ENCODE measurements at regions not wholly inside any gene's neighbourhood (a gene's known extent, or its start where the extent isn't known, plus 50 kb on each side); places are given as distances from the start of the nearest gene placed in this dataset.

GRCh38 chr11:92784331-92784730, 185.1 kb upstream of the MTNR1B start:
- Histone ChIP-seq H3K27ac (ENCODE audit: low read depth, low read length) (peak overlapping the region; percentile 32), H3K4me1 (ENCODE audit: control insufficient read depth, insufficient read depth, low read length) (peaks cover 14% of the 10 kb centered on the region), H3K27me3 (ENCODE audit: control insufficient read depth, insufficient read depth, low read length) (no peaks in the 10 kb centered on the region), H3K4me3 (ENCODE audit: low read depth, low read length) (no peak overlapping the region), H3K36me3 (ENCODE audit: control insufficient read depth, insufficient read depth, low read length) (no peaks in the 10 kb centered on the region), H3K9ac (ENCODE audit: low read depth, low read length) (no peak overlapping the region), H3K9me3 (ENCODE audit: control insufficient read depth, insufficient read depth, low read length) (no peaks in the 10 kb centered on the region)

- no peak overlapping the region for H3K4me3 ChIP-seq (ENCODE audit: low read depth, low read length)
- H3K36me3 ChIP-seq (ENCODE audit: control insufficient read depth, insufficient read depth, low read length): peaks cover 10% of the 10 kb centered on the region
- H3K9ac ChIP-seq (ENCODE audit: low read depth, low read length): no peak overlapping the region
- H3K27ac ChIP-seq (ENCODE audit: low read depth, low read length): no peak overlapping the region
- no peaks in the 10 kb centered on the region for H3K9me3 ChIP-seq (ENCODE audit: control insufficient read depth, insufficient read depth, low read length)
- peaks cover 15% of the 10 kb centered on the region for H3K4me1 ChIP-seq (ENCODE audit: control insufficient read depth, insufficient read depth, low read length)
- no peaks in the 10 kb centered on the region for H3K27me3 ChIP-seq (ENCODE audit: control insufficient read depth, insufficient read depth, low read length)
Observed at GRCh38 chr11:92787638-92788037, 181.8 kb upstream of the MTNR1B start.

- no peaks in the 10 kb centered on the region for H3K9me3 ChIP-seq (ENCODE audit: control insufficient read depth, insufficient read depth, low read length)
Observed at GRCh38 chr11:92789761-92790160, 179.7 kb upstream of the MTNR1B start.

GRCh38 chr11:92790366-92790765, 179.1 kb upstream of the MTNR1B start:
- peaks cover 10% of the 10 kb centered on the region for H3K36me3 ChIP-seq (ENCODE audit: control insufficient read depth, insufficient read depth, low read length)
- H3K27ac ChIP-seq (ENCODE audit: low read depth, low read length): no peak overlapping the region
- no peak overlapping the region for H3K4me3 ChIP-seq (ENCODE audit: low read depth, low read length)
- no peak overlapping the region for H3K9ac ChIP-seq (ENCODE audit: low read depth, low read length)
- H3K27me3 ChIP-seq (ENCODE audit: control insufficient read depth, insufficient read depth, low read length): no peaks in the 10 kb centered on the region
- no peaks in the 10 kb centered on the region for H3K9me3 ChIP-seq (ENCODE audit: control insufficient read depth, insufficient read depth, low read length)
- peaks cover 35% of the 10 kb centered on the region for H3K4me1 ChIP-seq (ENCODE audit: control insufficient read depth, insufficient read depth, low read length)

More at GRCh38 chr11:92789761-92790160, 179.7 kb upstream of the MTNR1B start:
- no peak overlapping the region for H3K9ac ChIP-seq (ENCODE audit: low read depth, low read length)
- no peak overlapping the region for H3K27ac ChIP-seq (ENCODE audit: low read depth, low read length)
- H3K4me1 ChIP-seq (ENCODE audit: control insufficient read depth, insufficient read depth, low read length): peaks cover 29% of the 10 kb centered on the region
- H3K36me3 ChIP-seq (ENCODE audit: control insufficient read depth, insufficient read depth, low read length): peaks cover 10% of the 10 kb centered on the region
- H3K27me3 ChIP-seq (ENCODE audit: control insufficient read depth, insufficient read depth, low read length): no peaks in the 10 kb centered on the region
- no peak overlapping the region for H3K4me3 ChIP-seq (ENCODE audit: low read depth, low read length)

- Histone ChIP-seq H3K9me3 (ENCODE audit: control insufficient read depth, insufficient read depth, low read length) (no peaks in the 10 kb centered on the region), H3K27me3 (ENCODE audit: control insufficient read depth, insufficient read depth, low read length) (no peaks in the 10 kb centered on the region)
Observed at GRCh38 chr11:92790926-92791616, 178.4 kb upstream of the MTNR1B start.

GRCh38 chr11:92791886-92792285, 177.6 kb upstream of the MTNR1B start:
- no peak overlapping the region for H3K9ac ChIP-seq (ENCODE audit: low read depth, low read length)
- H3K27ac ChIP-seq (ENCODE audit: low read depth, low read length): no peak overlapping the region
- H3K36me3 ChIP-seq (ENCODE audit: control insufficient read depth, insufficient read depth, low read length): peaks cover 10% of the 10 kb centered on the region
- H3K4me3 ChIP-seq (ENCODE audit: low read depth, low read length): no peak overlapping the region
- peaks cover 35% of the 10 kb centered on the region for H3K4me1 ChIP-seq (ENCODE audit: control insufficient read depth, insufficient read depth, low read length)
- no peaks in the 10 kb centered on the region for H3K27me3 ChIP-seq (ENCODE audit: control insufficient read depth, insufficient read depth, low read length)
- no peaks in the 10 kb centered on the region for H3K9me3 ChIP-seq (ENCODE audit: control insufficient read depth, insufficient read depth, low read length)

More at GRCh38 chr11:92790926-92791616, 178.4 kb upstream of the MTNR1B start:
- peaks cover 10% of the 10 kb centered on the region for H3K36me3 ChIP-seq (ENCODE audit: control insufficient read depth, insufficient read depth, low read length)
- H3K4me3 ChIP-seq (ENCODE audit: low read depth, low read length): no peak overlapping the region
- H3K9ac ChIP-seq (ENCODE audit: low read depth, low read length): no peak overlapping the region
- no peak overlapping the region for H3K27ac ChIP-seq (ENCODE audit: low read depth, low read length)
- H3K4me1 ChIP-seq (ENCODE audit: control insufficient read depth, insufficient read depth, low read length): peaks cover 35% of the 10 kb centered on the region

GRCh38 chr11:92793189-92793588, 176.3 kb upstream of the MTNR1B start:
- Histone ChIP-seq H3K36me3 (ENCODE audit: control insufficient read depth, insufficient read depth, low read length) (peaks cover 14% of the 10 kb centered on the region), H3K4me3 (ENCODE audit: low read depth, low read length) (peak overlapping the region; percentile 10; the same call in 1 of the 2 replicates), H3K27me3 (ENCODE audit: control insufficient read depth, insufficient read depth, low read length) (no peaks in the 10 kb centered on the region), H3K4me1 (ENCODE audit: control insufficient read depth, insufficient read depth, low read length) (peaks cover 35% of the 10 kb centered on the region), H3K9me3 (ENCODE audit: control insufficient read depth, insufficient read depth, low read length) (no peaks in the 10 kb centered on the region), H3K9ac (ENCODE audit: low read depth, low read length) (no peak overlapping the region), H3K27ac (ENCODE audit: low read depth, low read length) (peak overlapping the region; percentile 44)

GRCh38 chr11:92794783-92795182, 174.7 kb upstream of the MTNR1B start:
- no peak overlapping the region for H3K27ac ChIP-seq (ENCODE audit: low read depth, low read length)
- H3K4me1 ChIP-seq (ENCODE audit: control insufficient read depth, insufficient read depth, low read length): peaks cover 35% of the 10 kb centered on the region
- H3K4me3 ChIP-seq (ENCODE audit: low read depth, low read length): no peak overlapping the region
- no peaks in the 10 kb centered on the region for H3K9me3 ChIP-seq (ENCODE audit: control insufficient read depth, insufficient read depth, low read length)
- peaks cover 29% of the 10 kb centered on the region for H3K36me3 ChIP-seq (ENCODE audit: control insufficient read depth, insufficient read depth, low read length)
- H3K27me3 ChIP-seq (ENCODE audit: control insufficient read depth, insufficient read depth, low read length): no peaks in the 10 kb centered on the region
- no peak overlapping the region for H3K9ac ChIP-seq (ENCODE audit: low read depth, low read length)

- H3K9me3 ChIP-seq (ENCODE audit: control insufficient read depth, insufficient read depth, low read length): no peaks in the 10 kb centered on the region
- H3K27ac ChIP-seq (ENCODE audit: low read depth, low read length): no peak overlapping the region
- H3K36me3 ChIP-seq (ENCODE audit: control insufficient read depth, insufficient read depth, low read length): peaks cover 21% of the 10 kb centered on the region
- no peaks in the 10 kb centered on the region for H3K27me3 ChIP-seq (ENCODE audit: control insufficient read depth, insufficient read depth, low read length)
- H3K4me3 ChIP-seq (ENCODE audit: low read depth, low read length): no peak overlapping the region
- no peak overlapping the region for H3K9ac ChIP-seq (ENCODE audit: low read depth, low read length)
- H3K4me1 ChIP-seq (ENCODE audit: control insufficient read depth, insufficient read depth, low read length): peaks cover 35% of the 10 kb centered on the region
Observed at GRCh38 chr11:92796744-92797143, 172.7 kb upstream of the MTNR1B start.

- no peaks in the 10 kb centered on the region for H3K9me3 ChIP-seq (ENCODE audit: control insufficient read depth, insufficient read depth, low read length)
- no peak overlapping the region for H3K27ac ChIP-seq (ENCODE audit: low read depth, low read length)
- H3K4me1 ChIP-seq (ENCODE audit: control insufficient read depth, insufficient read depth, low read length): peaks cover 25% of the 10 kb centered on the region
- no peaks in the 10 kb centered on the region for H3K27me3 ChIP-seq (ENCODE audit: control insufficient read depth, insufficient read depth, low read length)
- H3K4me3 ChIP-seq (ENCODE audit: low read depth, low read length): no peak overlapping the region
- peaks cover 21% of the 10 kb centered on the region for H3K36me3 ChIP-seq (ENCODE audit: control insufficient read depth, insufficient read depth, low read length)
- no peak overlapping the region for H3K9ac ChIP-seq (ENCODE audit: low read depth, low read length)
Observed at GRCh38 chr11:92797874-92798273, 171.6 kb upstream of the MTNR1B start.

GRCh38 chr11:92801685-92802084, 167.8 kb upstream of the MTNR1B start:
- Histone ChIP-seq H3K27me3 (ENCODE audit: control insufficient read depth, insufficient read depth, low read length) (no peaks in the 10 kb centered on the region), H3K27ac (ENCODE audit: low read depth, low read length) (no peak overlapping the region)

More at GRCh38 chr11:92801685-92802084, 167.8 kb upstream of the MTNR1B start:
- Histone ChIP-seq H3K4me3 (ENCODE audit: low read depth, low read length) (no peak overlapping the region), H3K36me3 (ENCODE audit: control insufficient read depth, insufficient read depth, low read length) (peaks cover 21% of the 10 kb centered on the region), H3K9ac (ENCODE audit: low read depth, low read length) (no peak overlapping the region), H3K4me1 (ENCODE audit: control insufficient read depth, insufficient read depth, low read length) (peaks cover 15% of the 10 kb centered on the region), H3K9me3 (ENCODE audit: control insufficient read depth, insufficient read depth, low read length) (no peaks in the 10 kb centered on the region)
